ENCODE measurements at regions not wholly inside any gene's neighbourhood (a gene's known extent, or its start where the extent isn't known, plus 50 kb on each side); places are given as distances from the start of the nearest gene placed in this dataset.
"Not testable (repeated sequence)": the region's sequence is repeated elsewhere in the genome, so short reads cannot be mapped to it uniquely, and the experiment has no call there.

DNA sequence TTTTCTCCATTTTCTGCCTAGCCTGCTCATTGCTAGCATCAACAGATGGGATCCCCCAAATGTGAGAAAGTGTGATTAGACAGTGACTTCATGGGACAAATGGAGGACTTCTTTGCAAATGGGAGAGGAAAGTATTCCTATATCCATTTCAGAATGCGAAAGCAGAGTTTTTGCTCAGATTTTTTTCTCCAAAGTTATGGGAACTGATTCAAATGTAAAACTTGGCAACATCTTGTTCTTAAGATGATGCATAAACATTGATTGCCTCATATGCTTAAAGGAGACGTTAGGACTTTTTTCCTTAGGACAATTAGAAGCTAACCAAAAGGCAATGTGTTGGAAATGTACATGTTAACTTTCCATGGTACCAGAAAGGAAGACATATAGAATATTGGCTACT is 704.3 kb upstream of the ZNF608 start:
- no peak for DNase-seq

DNA sequence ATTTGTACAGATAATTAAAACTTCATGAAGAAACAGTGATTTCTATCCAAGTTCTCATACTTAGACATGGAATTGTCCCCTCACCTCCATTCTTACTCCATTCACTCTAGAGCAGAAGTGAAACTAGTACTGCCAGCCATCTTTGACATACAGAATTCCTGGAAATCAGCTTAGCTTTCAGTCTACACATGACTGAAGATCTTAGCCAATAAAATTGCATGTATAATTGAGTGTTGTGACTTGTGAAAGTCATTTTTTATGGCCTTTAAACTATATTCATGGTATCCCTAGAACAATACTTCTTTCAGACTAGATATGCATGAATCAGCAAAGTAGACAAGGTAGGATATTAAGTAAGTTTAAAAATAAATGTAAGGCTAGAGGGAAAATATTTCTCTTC is 705.2 kb upstream of the ZNF608 start:
- DNase-seq = no peak

DNA sequence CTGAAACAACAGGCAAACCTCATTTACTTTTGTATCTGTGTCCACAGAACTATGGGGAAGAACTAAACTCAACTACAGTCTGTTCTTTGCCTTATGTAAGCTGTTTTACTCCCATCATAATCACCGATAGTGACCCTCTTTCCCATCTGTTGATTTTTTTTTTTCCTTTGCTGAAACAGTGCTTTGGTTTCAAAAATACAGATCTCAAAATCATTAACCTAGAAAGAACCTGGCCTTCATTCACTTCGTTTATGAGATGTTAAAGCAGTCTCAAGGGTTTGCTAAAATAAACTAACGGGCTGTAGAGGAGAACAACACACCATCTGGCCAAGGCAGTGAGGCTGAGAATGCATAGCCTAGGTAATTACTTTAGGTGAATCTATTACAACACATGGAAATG is 706.6 kb upstream of the ZNF608 start:
- no peak for DNase-seq

DNA sequence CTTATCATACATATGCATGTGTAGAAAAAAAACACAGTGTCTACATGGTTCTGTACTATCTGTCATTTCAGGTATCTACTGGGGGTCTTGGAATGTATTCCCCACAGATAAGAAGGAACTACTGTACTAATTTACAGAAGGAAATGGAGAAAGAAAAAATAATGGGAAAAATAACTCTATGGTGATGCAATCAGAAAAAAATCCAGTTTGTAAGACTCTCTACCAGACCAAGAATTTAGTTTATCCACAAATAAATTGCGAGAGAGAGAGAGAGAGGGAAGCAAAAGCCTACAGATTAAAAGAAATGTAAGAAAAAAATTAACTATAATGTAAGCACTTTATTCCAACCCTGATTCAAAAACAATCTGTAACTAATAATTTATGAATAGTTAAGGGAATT is 708.6 kb upstream of the ZNF608 start:
- no peak for DNase-seq

DNA sequence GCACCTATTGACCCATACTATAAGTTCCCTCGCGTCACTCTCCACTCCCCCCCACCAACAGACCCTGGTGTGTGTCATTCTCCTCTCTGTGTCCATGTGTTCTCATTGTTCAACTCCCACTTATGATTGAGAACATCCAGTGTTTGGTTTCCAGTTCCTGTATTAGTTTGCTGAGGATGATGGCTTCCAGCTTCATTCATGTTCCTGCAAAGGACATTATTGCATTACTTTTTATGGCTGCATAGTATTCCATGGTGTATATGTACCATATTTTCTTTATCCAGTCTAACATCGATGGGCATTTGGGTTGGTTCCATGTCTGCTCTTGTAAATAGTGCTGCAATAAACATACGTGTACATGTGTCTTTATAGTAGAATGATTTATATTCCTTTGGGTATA is 709.6 kb upstream of the ZNF608 start:
- DNase-seq = not testable (repeated sequence)

DNA sequence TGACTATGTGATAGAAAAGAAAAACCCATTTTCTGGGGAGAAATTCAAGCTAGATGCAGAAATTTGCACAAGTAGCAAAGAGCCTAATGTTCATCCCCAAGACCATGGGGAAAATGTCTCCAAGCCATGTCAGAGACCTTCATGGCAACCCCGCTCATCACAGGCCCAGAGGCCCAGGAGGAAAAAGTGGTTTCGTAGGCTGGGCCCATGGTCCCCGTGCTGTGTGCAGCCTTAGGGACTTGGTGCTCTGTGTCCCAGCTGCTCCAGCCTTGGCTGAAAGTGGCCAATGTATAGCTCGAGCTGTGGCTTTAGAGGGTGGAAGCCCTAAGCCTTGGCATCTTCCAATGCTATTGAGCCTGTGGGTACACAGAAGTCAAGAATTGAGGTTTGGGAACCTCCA is 711.2 kb upstream of the ZNF608 start:
- no peak for DNase-seq

DNA sequence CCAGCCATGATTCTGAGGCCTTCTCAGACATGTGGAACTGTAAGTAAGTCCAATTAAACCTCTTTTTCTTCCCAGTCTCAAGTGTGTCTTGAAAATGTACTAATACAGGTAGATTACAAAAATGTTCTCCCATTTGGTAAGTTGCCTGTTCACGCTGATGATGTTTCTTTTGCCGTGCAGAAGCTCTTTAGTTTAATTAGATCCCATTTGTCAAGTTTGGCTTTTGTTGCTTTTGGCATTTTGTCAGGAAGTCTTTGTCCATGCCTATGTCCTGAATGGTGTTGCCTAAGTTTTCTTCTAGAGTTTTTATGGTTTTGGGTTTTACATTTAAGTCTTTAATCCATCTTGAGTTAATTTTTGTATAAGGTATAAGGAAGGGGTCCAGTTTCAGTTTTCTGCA is 712.5 kb upstream of the ZNF608 start:
- DNase-seq = not testable (repeated sequence)

DNA sequence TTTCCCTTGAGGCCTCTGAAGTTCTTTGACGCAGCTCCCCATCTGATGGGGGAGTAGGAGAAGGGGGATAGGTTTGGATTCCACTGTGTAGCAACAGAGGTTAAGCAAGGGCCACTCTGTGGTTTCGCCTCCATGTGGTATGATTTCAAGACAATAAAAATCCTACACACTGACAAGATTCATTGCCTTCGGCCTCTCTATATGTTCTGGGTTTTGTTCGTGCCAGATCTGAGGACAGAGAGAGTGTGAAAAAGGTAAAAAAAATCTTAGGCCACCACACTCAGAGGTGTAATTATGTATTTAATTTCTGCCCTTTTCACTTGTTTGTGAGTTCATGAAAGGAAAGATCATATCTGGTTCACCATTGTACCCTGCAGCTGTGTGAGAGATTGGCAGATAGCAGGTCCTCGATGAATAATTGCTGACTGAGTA is 715.2 kb upstream of the ZNF608 start:
- DNase-seq = no peak

DNA sequence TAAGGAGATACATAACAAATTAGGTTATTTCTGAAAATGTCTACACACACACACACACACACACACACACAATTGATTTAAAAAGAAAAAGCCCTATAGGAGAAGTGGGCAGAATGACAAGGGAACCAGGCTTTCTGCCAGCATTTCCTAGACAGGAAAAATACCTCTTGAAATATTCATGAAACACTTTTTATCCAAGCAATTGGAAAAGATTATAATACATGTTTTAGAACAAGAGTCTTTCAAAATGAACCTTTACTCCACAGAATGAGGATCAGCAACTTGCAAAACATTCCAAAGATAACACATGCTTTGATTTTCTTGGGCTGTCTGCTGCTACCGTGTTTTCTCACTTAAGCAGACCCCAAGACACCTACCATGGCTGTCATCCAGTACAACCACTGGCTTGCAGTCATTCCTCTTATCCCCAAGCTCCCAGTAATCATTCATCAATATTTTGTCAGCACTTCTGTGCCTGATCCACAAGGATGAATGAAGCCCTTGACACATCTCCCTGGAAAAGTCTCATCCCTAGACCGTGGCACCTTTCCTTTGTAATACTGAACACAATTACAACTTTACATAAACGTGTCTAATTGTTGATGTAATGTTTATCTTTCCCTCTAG is 717.1 kb upstream of the ZNF608 start:
- DNase-seq = no peak

DNA sequence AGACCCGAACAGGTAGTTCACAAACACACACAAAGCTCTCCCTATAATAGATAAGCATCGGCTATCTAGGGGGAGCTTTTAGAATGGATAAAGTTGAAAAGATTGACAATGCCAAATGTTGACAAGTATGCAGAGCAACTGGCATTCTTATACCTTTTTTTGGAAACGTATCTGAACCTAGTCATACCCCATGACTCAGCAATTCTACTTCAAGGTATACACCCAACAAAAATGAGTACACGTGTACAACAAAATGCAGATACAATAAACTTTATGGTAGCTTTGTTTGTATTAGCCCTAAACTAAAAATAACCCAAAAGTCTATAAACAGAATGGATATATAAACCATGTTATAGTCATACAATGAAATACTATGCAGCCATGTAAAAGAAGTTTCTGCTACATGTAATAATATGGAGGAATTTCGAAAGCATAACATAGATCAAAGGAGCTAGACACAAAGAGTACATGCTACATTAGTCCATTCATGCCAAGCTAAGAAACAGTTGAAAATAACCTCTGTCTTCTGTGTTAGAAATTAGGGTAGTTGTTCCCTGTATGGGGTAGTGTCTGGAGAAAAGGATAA is 718.5 kb upstream of the ZNF608 start:
- no peak for DNase-seq

DNA sequence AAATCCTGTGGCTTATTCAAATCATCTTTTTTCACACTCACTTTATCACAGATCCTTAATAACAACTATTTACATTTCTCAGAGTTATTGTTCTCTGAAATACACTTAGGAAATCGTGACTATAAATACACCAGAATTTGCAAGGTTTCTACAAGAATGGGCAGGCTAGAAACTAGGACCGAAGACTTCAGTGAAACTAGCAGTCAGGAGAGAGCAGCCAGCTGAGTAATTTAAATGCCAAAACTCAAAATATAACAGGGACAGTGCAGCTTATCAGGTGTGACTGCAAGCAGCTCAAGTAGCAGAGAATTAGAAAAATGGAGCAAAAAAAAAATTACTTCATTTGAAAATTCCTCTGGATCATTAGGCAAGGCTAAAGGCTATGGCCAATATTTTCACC is 719.3 kb upstream of the ZNF608 start:
- no peak for DNase-seq

DNA sequence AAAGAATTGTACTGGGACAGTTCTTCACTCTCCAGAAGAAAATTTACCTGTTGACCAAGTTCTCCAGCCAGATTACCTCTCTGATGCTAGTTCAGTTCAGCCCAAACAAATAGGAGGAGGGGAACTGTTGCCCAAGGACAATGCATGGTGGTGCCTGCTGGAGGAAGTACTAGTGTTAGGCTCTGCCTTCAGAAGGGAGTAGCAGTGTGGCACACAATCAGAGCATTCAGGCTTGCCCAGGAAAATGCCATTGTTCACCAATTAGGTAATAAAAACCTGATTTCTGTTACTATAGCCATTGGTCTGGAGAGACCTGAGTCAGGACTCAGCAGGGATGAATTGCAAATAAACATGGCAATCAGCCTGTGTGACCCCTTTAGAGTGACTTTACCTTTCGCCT is 720.8 kb upstream of the ZNF608 start:
- DNase-seq = no peak

DNA sequence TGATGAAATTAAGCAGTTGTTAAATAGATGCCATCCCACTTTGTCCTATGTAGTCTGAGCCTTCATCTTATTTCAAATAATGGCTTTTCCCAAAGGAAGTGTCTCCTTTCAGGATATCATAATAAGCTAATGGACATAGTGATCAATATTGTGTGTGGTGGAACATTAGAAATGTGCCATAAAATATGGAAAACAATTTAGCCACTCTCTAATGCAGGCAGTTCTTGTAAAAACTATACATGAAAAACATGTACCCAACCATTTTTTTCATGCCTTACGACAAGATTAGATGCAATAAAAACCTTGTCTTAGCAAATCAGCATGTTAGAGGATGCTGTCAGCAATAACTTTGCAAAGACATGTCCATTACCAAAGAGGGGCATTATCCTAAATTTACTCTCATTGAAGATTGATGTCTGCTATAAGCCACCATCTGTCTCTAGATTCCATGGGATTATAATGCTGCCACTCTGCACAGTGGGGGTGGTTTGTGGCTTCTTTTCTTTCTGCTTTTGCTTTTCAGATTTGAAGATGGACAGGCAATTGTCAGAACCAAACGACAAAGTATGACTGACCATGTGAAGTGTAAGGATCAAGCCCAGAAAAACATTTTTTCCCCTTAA is 724.0 kb upstream of the ZNF608 start:
- DNase-seq = no peak

DNA sequence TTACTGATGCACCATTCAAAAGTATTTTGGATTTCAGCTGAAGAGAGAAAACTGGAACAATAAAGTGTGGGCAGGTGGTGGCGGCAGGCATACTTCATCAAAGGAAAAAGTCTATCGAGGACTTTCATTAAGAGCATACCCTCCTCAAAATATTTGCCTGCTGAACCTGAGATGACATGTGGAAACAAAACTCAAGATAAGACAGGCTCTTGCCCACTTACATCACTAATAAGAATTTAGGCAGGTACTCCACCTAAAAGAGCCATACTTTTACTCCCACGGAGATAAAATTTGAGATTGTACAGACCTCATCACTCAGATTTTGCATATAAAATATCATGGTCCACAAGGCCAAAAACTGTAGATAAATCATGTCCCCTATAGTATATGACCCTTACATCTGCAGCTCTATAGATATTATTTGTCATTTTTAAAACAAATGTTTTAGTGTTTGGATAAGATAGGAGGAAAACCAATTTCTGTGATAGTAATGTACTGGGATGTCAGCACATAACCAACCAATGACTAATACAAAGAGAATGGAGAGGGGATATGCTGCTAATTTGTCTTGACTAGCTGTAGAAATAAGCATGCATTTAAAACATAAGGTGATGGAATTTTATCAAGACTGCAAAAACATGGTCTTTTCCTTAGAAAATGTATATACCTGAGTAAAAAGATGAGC is 730.6 kb upstream of the ZNF608 start:
- DNase-seq = no peak

DNA sequence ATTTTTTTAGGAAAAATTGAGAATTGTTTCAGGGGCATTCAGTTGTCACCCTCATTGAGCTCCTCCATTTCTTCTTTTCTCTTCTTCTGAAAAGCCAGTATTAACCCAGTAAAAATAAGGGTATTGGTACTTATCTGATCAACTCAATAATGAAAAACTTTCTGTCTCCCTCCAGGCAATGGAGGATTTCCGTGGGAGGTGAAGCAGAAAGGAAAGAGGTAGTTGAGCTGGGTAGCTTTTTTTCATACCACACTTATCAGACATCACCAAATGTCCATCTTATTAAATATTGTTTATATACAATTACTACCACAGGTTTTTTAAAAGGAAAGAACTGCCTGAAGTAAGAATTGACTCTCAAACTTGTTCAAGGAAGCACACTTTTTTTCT is 731.1 kb upstream of the ZNF608 start:
- no peak for DNase-seq

DNA sequence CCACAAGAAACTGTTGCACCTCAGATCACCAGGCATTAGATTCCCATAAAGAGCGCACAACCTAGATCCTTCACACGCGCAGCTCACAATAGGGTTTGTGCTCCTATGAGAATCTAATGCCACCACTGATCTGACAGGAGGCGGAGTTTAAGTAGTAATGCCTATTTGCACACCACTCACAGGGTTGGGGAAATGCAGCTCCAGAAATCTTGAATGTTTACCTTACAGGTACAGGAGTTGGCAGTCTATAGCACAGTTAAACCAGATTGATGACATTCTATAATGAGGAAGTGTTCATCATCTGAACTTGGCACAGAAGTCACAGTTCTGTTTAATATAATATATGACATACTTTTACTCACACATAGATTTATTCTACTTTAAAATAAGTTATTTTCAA is 732.2 kb upstream of the ZNF608 start:
- no peak for DNase-seq

DNA sequence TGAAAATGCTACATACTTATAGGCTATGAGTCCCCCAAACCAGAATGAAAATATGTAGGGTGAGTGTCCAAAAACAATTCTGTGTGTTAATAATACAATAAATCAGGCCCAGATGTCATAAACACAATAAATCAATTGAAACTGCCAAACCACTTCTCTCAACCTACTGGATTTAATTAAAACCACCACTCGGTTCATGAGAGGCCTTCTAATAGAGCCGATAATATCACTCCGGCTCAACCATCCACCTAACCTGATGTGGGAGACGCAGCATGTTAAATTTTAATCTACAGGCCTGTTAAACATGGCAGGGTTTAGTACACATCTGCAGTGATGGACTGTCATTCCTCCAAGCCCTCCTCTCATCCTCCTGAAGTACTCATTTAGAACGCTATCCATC is 734.5 kb upstream of the ZNF608 start:
- no peak for DNase-seq

DNA sequence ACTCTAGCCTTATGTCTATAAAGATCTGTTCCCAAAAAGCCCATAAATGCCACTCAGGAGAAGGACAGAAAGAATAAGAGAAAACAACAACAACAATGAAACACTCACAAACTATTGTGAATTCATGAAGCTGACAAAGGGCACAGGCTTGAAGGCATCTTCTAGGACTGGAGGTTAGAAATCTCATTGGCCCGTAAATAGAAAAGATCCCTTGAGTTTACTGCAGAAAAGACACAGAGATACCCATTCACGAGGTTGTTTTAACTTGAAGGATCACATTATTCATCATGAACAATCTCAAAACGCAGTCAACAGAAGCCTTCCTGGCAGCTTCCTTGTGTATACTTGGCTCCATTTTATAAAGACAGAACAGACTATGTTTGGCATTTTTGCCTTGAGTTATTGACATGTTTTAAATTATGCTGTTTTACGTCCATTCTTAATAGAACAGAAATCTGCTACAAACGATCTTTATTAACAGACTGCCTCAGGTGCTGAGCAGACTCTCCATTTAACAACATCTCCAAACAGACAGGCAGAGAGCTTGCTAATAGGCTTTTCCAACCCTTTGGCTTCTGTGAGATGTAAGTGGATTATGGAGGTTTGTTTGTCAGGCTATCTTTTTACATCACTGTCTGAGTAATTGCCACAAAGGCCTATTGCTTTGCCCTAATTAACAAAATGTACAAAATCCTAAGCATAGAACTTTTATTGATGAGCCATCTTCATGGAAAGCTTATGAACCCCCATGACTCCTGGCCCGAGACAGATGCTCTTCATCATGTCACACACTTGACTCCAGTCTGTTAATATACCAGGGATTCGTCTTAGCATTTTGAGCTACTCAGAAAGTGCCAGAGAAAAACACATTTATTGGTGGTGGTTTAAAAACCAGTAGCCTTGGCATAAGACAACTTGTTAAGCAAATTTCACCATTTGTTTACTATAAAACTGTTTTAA is 735.3 kb upstream of the ZNF608 start:
- DNase-seq = no peak

DNA sequence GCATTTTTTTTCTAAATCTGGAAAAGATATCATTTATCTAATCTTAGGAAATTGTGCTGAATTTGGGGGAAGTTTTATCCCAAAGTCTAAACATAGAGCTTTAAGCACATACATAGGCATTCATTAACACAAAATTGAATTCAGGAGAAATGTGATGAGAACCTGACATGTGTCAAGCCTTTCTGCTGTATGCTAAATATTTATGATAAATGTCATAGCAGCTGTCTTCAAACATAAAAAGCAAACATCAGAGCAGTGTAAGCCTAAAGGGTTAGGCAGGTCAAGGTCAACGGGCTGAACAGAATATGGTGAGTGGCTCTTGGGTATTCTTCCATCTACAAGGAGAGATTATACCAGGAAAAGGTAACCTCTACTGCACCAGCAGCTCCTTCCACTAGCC is 737.2 kb upstream of the ZNF608 start:
- DNase-seq = no peak

DNA sequence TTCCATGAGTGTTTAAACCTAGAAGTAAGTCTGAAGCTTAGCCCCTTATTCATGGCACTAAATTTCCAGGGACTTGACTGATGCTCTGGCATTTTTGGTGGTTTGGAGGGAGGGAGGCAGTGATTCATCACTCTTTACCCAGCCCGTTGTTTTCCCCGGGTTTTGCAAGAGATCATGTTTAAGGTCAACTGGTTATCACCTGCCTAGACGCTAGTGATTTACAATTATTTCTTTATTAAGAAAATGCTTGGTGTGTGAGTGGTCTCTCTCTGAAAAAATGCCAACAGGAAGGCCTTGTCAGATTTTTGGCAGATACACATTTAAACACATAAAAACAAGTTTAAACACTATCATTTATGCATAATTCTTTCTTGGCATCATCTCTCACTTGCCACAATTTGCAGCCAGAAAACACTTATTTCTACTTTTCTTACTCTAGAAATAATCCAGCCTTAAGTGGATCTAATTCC is 737.9 kb upstream of the ZNF608 start:
- peak; percentile 3 for DNase-seq

DNA sequence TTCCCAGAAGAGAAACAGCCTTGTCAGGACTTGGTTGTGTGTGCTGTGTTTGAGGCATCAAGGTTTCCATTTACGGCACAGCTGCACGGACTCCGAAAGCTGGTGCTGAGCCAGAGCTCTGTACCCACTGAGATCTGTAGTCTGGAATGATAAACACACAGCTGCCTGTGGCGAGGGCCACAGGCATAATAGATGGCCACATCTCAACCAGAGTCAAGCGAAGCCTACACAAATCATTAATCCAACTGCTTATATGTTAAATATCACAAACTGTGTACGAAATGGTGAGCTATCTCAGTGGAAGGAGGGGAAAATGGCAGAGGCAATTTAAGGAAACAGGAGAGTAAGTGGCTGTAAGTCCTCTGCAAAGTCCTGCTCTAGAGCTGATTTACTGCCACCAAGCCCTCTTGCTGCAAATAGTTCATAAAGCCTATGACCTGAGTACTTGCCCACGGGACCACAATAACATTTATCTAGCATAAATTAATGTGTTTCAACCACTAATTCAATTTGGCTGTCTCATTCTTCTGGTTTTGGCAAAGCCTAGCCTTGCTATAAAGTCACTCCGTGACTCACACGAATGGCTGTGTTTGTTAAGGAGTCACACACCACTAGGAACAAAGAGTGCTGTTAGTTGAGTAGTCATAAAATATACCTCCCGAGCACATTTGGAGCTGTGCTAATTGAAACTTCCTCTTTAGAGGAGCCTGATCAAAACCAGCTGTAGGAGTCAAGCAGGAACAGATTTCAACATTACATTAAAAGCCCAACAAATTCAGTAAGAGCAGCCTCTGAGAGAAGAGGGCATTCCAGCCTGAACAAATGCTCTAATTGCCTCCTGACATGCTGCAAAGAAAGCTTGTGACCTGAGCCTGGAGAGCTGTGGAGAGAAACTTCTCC is 738.6 kb upstream of the ZNF608 start:
- peak; percentile 61 for DNase-seq

DNA sequence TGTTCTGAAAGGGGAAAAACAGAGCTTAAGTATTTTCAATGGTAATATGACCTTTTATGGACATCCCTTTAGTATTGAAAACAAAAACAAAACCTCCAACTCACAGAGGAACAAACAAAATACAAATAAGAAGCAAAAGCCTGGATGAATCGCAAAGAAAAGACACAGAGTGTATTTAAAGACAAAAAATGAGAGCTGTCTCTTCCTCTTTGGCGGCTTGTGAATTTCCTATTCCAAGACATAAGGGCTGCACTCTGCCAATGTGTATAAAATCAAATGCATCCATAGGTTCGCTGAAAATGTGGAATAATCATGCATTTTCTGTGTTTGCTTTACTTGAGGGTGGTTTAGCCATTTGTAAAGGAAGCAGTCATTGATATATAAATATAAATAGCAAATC is 739.3 kb upstream of the ZNF608 start:
- DNase-seq = no peak
